SK-N-SH (cell line): ENCODE measurements at regions not wholly inside any gene's neighbourhood (a gene's known extent, or its start where the extent isn't known, plus 50 kb on each side); places are given as distances from the start of the nearest gene placed in this dataset.

ENCODE experiments used
- TF ChIP-seq, protein P1 (sequence below): fragments of 200-600 bp; sonication (generic); IDR thresholded peaks from 2 replicates; pipeline ENCODE4 v1.6.1; 2017; ENCODE audit warnings: antibody characterized with exemption, mild to moderate bottlenecking, moderate library complexity
- TF ChIP-seq, protein P2 (sequence below): IDR thresholded peaks from 2 replicates; pipeline ENCODE4 v1.4.0; 2012; ENCODE audit warnings: low read depth

DNA sequence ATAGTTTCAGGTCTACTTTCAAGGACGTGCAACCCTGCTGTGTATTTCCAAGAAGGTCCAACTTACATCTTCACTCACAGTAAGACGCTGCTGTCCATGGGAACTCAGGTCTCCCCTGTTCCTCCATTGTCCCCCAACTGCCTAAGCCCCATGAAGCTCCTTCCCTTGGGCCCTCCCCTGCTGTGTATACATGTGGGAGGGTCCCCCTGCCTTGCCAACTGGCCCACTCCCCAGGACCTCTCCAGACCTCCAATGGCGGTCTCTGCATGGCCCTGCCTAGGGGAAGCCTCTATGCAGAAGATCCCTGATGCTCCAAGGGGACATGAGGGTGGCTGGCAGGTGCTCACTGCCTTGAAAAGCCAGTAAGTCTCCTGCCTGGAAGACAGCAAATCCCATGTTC lies 186.7 kb upstream of the CST7 start:
- TF ChIP-seq, protein P1, sequence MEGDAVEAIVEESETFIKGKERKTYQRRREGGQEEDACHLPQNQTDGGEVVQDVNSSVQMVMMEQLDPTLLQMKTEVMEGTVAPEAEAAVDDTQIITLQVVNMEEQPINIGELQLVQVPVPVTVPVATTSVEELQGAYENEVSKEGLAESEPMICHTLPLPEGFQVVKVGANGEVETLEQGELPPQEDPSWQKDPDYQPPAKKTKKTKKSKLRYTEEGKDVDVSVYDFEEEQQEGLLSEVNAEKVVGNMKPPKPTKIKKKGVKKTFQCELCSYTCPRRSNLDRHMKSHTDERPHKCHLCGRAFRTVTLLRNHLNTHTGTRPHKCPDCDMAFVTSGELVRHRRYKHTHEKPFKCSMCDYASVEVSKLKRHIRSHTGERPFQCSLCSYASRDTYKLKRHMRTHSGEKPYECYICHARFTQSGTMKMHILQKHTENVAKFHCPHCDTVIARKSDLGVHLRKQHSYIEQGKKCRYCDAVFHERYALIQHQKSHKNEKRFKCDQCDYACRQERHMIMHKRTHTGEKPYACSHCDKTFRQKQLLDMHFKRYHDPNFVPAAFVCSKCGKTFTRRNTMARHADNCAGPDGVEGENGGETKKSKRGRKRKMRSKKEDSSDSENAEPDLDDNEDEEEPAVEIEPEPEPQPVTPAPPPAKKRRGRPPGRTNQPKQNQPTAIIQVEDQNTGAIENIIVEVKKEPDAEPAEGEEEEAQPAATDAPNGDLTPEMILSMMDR: no peak
- TF ChIP-seq, protein P2, sequence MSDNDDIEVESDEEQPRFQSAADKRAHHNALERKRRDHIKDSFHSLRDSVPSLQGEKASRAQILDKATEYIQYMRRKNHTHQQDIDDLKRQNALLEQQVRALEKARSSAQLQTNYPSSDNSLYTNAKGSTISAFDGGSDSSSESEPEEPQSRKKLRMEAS: no peak
